WTC11 (cell line): ENCODE measurements at regions not wholly inside any gene's neighbourhood (a gene's known extent, or its start where the extent isn't known, plus 50 kb on each side); places are given as distances from the start of the nearest gene placed in this dataset.

ENCODE experiments used
- ATAC-seq: fragments of 200-7000 bp; cut with Tn5 transposase; 2 replicates; pipeline ENCODE4 v1.10.0; 2021; ENCODE audit warnings: mild to moderate bottlenecking, moderate library complexity
- CTCF ChIA-PET: fragments of 300-600 bp; sonication (Branson Sonifier 250); formaldehyde crosslinking; loops from one replicate; lab custom pipeline; 2021; ENCODE audit warnings: antibody characterized with exemption; lab: Charles Lee
- POLR2A ChIA-PET: fragments of 350-600 bp; sonication (Branson Sonifier 250); formaldehyde crosslinking; loops from one replicate; lab custom pipeline; 2021; ENCODE audit warnings: antibody characterized with exemption; lab: Charles Lee
- DNase-seq: peaks from one replicate; pipeline ENCODE4 v3.0.0; 2021; ENCODE audit warnings: low spot score
- H3K27ac Mint-ChIP-seq: 2 replicates; pipeline ENCODE4 v1.8.0; 2021; ENCODE audit warnings: mixed read lengths
- H3K27me3 Mint-ChIP-seq: 2 replicates; pipeline ENCODE4 v1.8.0; 2021; ENCODE audit warnings: low read depth, mild to moderate bottlenecking, moderate library complexity, mixed read lengths
- H3K36me3 Mint-ChIP-seq: 2 replicates; pipeline ENCODE4 v1.8.0; 2021; ENCODE audit warnings: mixed read lengths
- H3K4me1 Mint-ChIP-seq: 2 replicates; pipeline ENCODE4 v1.8.0; 2022; ENCODE audit warnings: mixed read lengths
- H3K4me3 Mint-ChIP-seq: 2 replicates; pipeline ENCODE4 v1.8.0; 2021; ENCODE audit warnings: mild to moderate bottlenecking, moderate library complexity, mixed read lengths
- H3K9me3 Mint-ChIP-seq: 2 replicates; pipeline ENCODE4 v1.8.0; 2021; ENCODE audit warnings: mixed read lengths
- AR ChIP-seq: fragments of 250-450 bp; sonication (Bioruptor Pico); IDR thresholded peaks from 2 replicates; pipeline ENCODE4 v1.9.0; 2021; ENCODE audit warnings: mild to moderate bottlenecking
- CDX4 ChIP-seq: fragments of 250-450 bp; sonication (Bioruptor Pico); IDR thresholded peaks from 2 replicates; pipeline ENCODE4 v1.9.0; 2021; ENCODE audit warnings: moderate library complexity, mild to moderate bottlenecking, inconsistent platforms, borderline replicate concordance
- ETV6 ChIP-seq: sonication (generic); formaldehyde crosslinking; IDR thresholded peaks from 2 replicates; pipeline ENCODE4 v1.8.1; 2022; ENCODE audit warnings: mild to moderate bottlenecking, missing genetic modification reagents
- FOXK1 ChIP-seq: sonication (generic); formaldehyde crosslinking; IDR thresholded peaks from 2 replicates; pipeline ENCODE4 v1.8.0; 2022; ENCODE audit warnings: mild to moderate bottlenecking, moderate library complexity, missing genetic modification reagents
- HMGXB4 ChIP-seq: sonication (generic); formaldehyde crosslinking; IDR thresholded peaks from 2 replicates; pipeline ENCODE4 v1.8.1; 2023; ENCODE audit warnings: mild to moderate bottlenecking, moderate library complexity, missing genetic modification reagents
- NR1H2 ChIP-seq: sonication (generic); formaldehyde crosslinking; IDR thresholded peaks from 2 replicates; pipeline ENCODE4 v1.9.0; 2021; ENCODE audit warnings: mild to moderate bottlenecking, moderate library complexity, missing genetic modification reagents
- NR2C2 ChIP-seq: sonication (generic); formaldehyde crosslinking; IDR thresholded peaks from 2 replicates; pipeline ENCODE4 v1.8.0; 2022; ENCODE audit warnings: mild to moderate bottlenecking, missing genetic modification reagents
- SMAD3 ChIP-seq: sonication (generic); formaldehyde crosslinking; IDR thresholded peaks from 2 replicates; pipeline ENCODE4 v1.8.0; 2022; ENCODE audit warnings: missing genetic modification reagents, mild to moderate bottlenecking, borderline replicate concordance
- SOX15 ChIP-seq: fragments of 250-450 bp; sonication (Bioruptor Pico); IDR thresholded peaks from 2 replicates; pipeline ENCODE4 v1.9.0; 2021; ENCODE audit warnings: mild to moderate bottlenecking
- SP1 ChIP-seq: sonication (generic); formaldehyde crosslinking; conservative IDR thresholded peaks from 2 replicates; pipeline ENCODE4 v1.8.1; 2022; ENCODE audit warnings: missing genetic modification reagents
- TCF7 ChIP-seq: sonication (generic); formaldehyde crosslinking; IDR thresholded peaks from 2 replicates; pipeline ENCODE4 v1.8.0; 2022; ENCODE audit warnings: mild to moderate bottlenecking, low read depth, missing genetic modification reagents, moderate library complexity
- ZBTB21 ChIP-seq: sonication (generic); formaldehyde crosslinking; IDR thresholded peaks from 2 replicates; pipeline ENCODE4 v1.8.1; 2023; ENCODE audit warnings: mild to moderate bottlenecking, missing genetic modification reagents, borderline replicate concordance
- ZNF138 ChIP-seq: sonication (generic); formaldehyde crosslinking; conservative IDR thresholded peaks from 2 replicates; pipeline ENCODE4 v1.8.1; 2022; ENCODE audit warnings: mild to moderate bottlenecking, moderate library complexity, missing genetic modification reagents
- ZNF263 ChIP-seq: sonication (generic); formaldehyde crosslinking; IDR thresholded peaks from 2 replicates; pipeline ENCODE4 v1.8.1; 2022; ENCODE audit warnings: low read depth, mild to moderate bottlenecking, moderate library complexity, missing genetic modification reagents
- ZNF416 ChIP-seq: fragments of 250-450 bp; sonication (Bioruptor Pico); IDR thresholded peaks from 2 replicates; pipeline ENCODE4 v1.9.0; 2021; ENCODE audit warnings: mild to moderate bottlenecking, inconsistent platforms
- ZNF532 ChIP-seq: fragments of 250-450 bp; sonication (Bioruptor Pico); IDR thresholded peaks from 2 replicates; pipeline ENCODE4 v1.9.0; 2021; ENCODE audit warnings: mild to moderate bottlenecking, borderline replicate concordance

GRCh38 chr4:136277741-136278140 lies 1254.6 kb downstream of the PCDH18 start (continued):
- TF ChIP-seq ZNF416 (CRISPR knock-in tag) (no peak), ZNF138 (no peak), ZNF532 (CRISPR knock-in tag) (no peak), TCF7 (CRISPR knock-in tag) (no peak), ETV6 (no peak), ZNF263 (CRISPR knock-in tag) (no peak), NR2C2 (no peak), NR1H2 (CRISPR knock-in tag) (no peak), SMAD3 (CRISPR knock-in tag) (no peak)

GRCh38 chr4:136246876-136247275 lies 1285.4 kb downstream of the PCDH18 start:
- ATAC-seq (peak; percentile 44; the same call in 1 of the 2 replicates), DNase-seq (no peak)

More at GRCh38 chr4:136246876-136247275, 1285.4 kb downstream of the PCDH18 start:
- Mint-ChIP-seq H3K27ac (no peak overlapping the region), H3K36me3 (no peaks in the 10 kb centered on the region)
- CTCF ChIA-PET, result no interaction called here
- TF ChIP-seq SOX15, result no peak
- no peak for TF ChIP-seq HMGXB4 (CRISPR knock-in tag)
- TF ChIP-seq ZBTB21 (CRISPR knock-in tag), result no peak
- no peak for TF ChIP-seq CDX4 (CRISPR knock-in tag)
- TF ChIP-seq SP1, result no peak
- no peak for TF ChIP-seq FOXK1 (CRISPR knock-in tag)
- no peak for TF ChIP-seq AR (CRISPR knock-in tag)
- TF ChIP-seq, all 79 proteins: peak for 0
- Mint-ChIP-seq H3K9me3 (peaks cover 3% of the 10 kb centered on the region; the same call in 1 of the 2 replicates), H3K27me3 (no peaks in the 10 kb centered on the region), H3K4me1 (peaks cover 6% of the 10 kb centered on the region), H3K4me3 (no peak overlapping the region)
- POLR2A ChIA-PET, result no interaction called here
